ENCODE measurements at regions not wholly inside any gene's neighbourhood (a gene's known extent, or its start where the extent isn't known, plus 50 kb on each side); places are given as distances from the start of the nearest gene placed in this dataset.

DNA sequence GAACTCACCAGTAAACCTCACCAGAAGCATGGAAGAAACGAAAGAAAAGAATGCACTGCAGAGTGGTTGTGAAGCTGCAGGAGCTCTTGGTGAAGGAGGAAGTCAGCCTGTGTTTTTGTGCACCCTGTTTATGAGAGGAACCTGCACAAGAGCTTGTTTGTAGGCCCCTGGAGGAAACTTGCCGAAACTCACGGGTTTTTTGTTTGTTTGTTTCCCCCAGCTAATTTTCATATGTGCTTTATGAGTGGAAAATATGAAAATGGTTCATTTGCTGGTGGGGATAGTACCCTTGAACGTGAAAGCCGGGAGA is 222.7 kb downstream of the C16orf95 start:
- no peak overlapping the region for H2BK120ac ChIP-seq (ENCODE audit: low read depth, low read length)
- H4K8ac ChIP-seq (ENCODE audit: low read length): no peak overlapping the region
- H3K9ac ChIP-seq (ENCODE audit: low read length): no peak overlapping the region
- 75% methylated on average over 5 of the region's 5 CpGs for WGBS
- H3K18ac ChIP-seq (ENCODE audit: low read depth in 1 of 2, low read length in 2 of 2): no peak overlapping the region
- H2BK5ac ChIP-seq (ENCODE audit: low read depth, low read length, poor library complexity, severe bottlenecking): no peak overlapping the region
- no peak overlapping the region for H2BK15ac ChIP-seq (ENCODE audit: low read depth, poor library complexity, severe bottlenecking)
- no peak overlapping the region for H2AFZ ChIP-seq (ENCODE audit: low read depth, low read length)
- H3K27me3 ChIP-seq (ENCODE audit: control insufficient read depth in 1 of 2, insufficient read depth in 1 of 2, low read length in 2 of 2): peaks cover 57 to 66% of the 10 kb centered on the region in 2 experiments
- no peak overlapping the region for H3K23ac ChIP-seq (ENCODE audit: low read length in 2 of 2)
- no peak overlapping the region for H2AK5ac ChIP-seq (ENCODE audit: low read length, severe bottlenecking)
- H3K4me2 ChIP-seq (ENCODE audit: low read length, poor library complexity, severe bottlenecking): no peak overlapping the region
- H4K91ac ChIP-seq (ENCODE audit: low read length): no peak overlapping the region
- no peak overlapping the region for H3K27ac ChIP-seq (ENCODE audit: low read length, poor library complexity, severe bottlenecking)
- H2BK12ac ChIP-seq (ENCODE audit: low read length in 2 of 2): no peak overlapping the region
- no peak for DNase-seq
- no peaks in the 10 kb centered on the region for H3K79me1 ChIP-seq (replicated peaks; ENCODE audit: low read length, poor library complexity, severe bottlenecking)
- H3K4me1 ChIP-seq (ENCODE audit: control insufficient read depth, insufficient read depth, low read depth, low read length): no peaks in the 10 kb centered on the region
- H3K14ac ChIP-seq (ENCODE audit: low read length in 2 of 2): no peak overlapping the region
- H3K4ac ChIP-seq (ENCODE audit: low read depth in 1 of 2, low read length in 2 of 2): no peak overlapping the region
- no peak overlapping the region for H3K4me3 ChIP-seq (ENCODE audit: insufficient read depth in 1 of 2, low read depth in 1 of 2, low read length in 2 of 2)
- H3K36me3 ChIP-seq (ENCODE audit: control insufficient read depth in 1 of 2, insufficient read depth in 2 of 2, low read depth in 1 of 2, low read length in 2 of 2): no peaks in the 10 kb centered on the region
- H3K9me3 ChIP-seq (ENCODE audit: control insufficient read depth, low read length): no peaks in the 10 kb centered on the region

DNA sequence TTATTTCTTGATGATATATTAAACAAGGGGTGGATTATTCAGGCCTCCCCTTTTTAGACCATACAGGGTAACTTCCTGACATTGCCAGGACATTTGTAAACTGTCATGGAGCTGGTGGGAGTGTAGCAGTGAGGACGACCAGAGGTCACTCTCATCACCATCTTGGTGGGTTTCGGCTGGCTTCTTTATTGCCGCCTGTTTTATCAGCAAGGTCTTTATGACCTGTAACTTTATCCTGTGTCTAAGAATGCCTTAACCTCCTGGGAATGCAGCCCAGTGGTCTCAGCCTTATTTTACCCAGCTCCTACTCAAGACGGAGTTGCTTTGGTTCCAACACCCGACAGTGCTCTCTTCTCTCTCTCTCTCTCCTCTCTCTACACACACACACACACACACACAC is 221.9 kb downstream of the C16orf95 start:
- no peak overlapping the region for H4K8ac ChIP-seq (ENCODE audit: low read length)
- no peaks in the 10 kb centered on the region for H3K9me3 ChIP-seq (ENCODE audit: control insufficient read depth, low read length)
- H4K91ac ChIP-seq (ENCODE audit: low read length): no peak overlapping the region
- 59% methylated on average over 5 of the region's 5 CpGs for WGBS
- H3K4me3 ChIP-seq (ENCODE audit: insufficient read depth in 1 of 2, low read depth in 1 of 2, low read length in 2 of 2): no peak overlapping the region
- H3K14ac ChIP-seq (ENCODE audit: low read length in 2 of 2): no peak overlapping the region
- no peak overlapping the region for H3K4ac ChIP-seq (ENCODE audit: low read depth in 1 of 2, low read length in 2 of 2)
- no peak overlapping the region for H2AFZ ChIP-seq (ENCODE audit: low read depth, low read length)
- no peak overlapping the region for H2BK120ac ChIP-seq (ENCODE audit: low read depth, low read length)
- no peak overlapping the region for H2BK15ac ChIP-seq (ENCODE audit: low read depth, poor library complexity, severe bottlenecking)
- no peak overlapping the region for H2BK12ac ChIP-seq (ENCODE audit: low read length in 2 of 2)
- H3K36me3 ChIP-seq (ENCODE audit: control insufficient read depth in 1 of 2, insufficient read depth in 2 of 2, low read depth in 1 of 2, low read length in 2 of 2): no peaks in the 10 kb centered on the region
- H3K79me1 ChIP-seq (replicated peaks; ENCODE audit: low read length, poor library complexity, severe bottlenecking): no peaks in the 10 kb centered on the region
- no peak for DNase-seq
- no peak overlapping the region for H3K27ac ChIP-seq (ENCODE audit: low read length, poor library complexity, severe bottlenecking)
- H3K18ac ChIP-seq (ENCODE audit: low read depth in 1 of 2, low read length in 2 of 2): no peak overlapping the region
- peaks cover 64 to 69% of the 10 kb centered on the region in 2 experiments for H3K27me3 ChIP-seq (ENCODE audit: control insufficient read depth in 1 of 2, insufficient read depth in 1 of 2, low read length in 2 of 2)
- no peak overlapping the region for H2BK5ac ChIP-seq (ENCODE audit: low read depth, low read length, poor library complexity, severe bottlenecking)
- no peaks in the 10 kb centered on the region for H3K4me1 ChIP-seq (ENCODE audit: control insufficient read depth, insufficient read depth, low read depth, low read length)
- H3K9ac ChIP-seq (ENCODE audit: low read length): no peak overlapping the region
- H2AK5ac ChIP-seq (ENCODE audit: low read length, severe bottlenecking): no peak overlapping the region
- no peak overlapping the region for H3K4me2 ChIP-seq (ENCODE audit: low read length, poor library complexity, severe bottlenecking)
- no peak overlapping the region for H3K23ac ChIP-seq (ENCODE audit: low read length in 2 of 2)

DNA sequence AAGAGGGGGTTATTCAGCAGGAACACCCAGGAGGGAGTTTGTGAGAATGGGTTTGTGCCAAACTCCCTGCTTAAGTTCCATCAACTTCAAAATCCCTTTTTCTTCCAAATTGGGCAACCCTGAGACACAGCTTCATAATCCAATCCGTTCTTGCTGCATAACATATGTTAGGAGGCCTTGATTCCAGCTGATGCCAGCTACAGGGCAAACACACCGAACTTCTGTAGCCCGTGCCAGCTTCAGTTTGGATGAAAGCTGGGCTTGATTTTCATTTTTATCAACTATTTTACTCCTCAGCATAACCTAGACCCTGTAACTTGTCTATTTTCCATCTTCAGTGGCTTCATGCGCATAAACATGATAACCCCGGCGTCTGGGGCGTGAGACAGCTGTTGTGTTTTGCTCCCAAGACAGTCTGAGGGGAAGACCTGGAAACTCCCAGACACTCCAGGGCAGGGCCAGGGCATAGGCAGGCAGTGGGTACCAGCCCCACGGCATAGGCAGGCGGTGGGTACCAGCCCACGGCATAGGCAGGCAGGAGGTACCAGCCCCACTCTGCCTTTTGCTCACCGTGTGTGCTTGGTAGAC is 220.4 kb downstream of the C16orf95 start:
- H3K9ac ChIP-seq (ENCODE audit: low read length): no peak overlapping the region
- H2AFZ ChIP-seq (ENCODE audit: low read depth, low read length): no peak overlapping the region
- no peak overlapping the region for H2BK15ac ChIP-seq (ENCODE audit: low read depth, poor library complexity, severe bottlenecking)
- no peaks in the 10 kb centered on the region for H3K79me1 ChIP-seq (replicated peaks; ENCODE audit: low read length, poor library complexity, severe bottlenecking)
- H3K36me3 ChIP-seq (ENCODE audit: control insufficient read depth in 1 of 2, insufficient read depth in 2 of 2, low read depth in 1 of 2, low read length in 2 of 2): no peaks in the 10 kb centered on the region
- H3K14ac ChIP-seq (ENCODE audit: low read length in 2 of 2): no peak overlapping the region
- 90% methylated on average over 8 of the region's 11 CpGs for WGBS
- no peak overlapping the region for H4K91ac ChIP-seq (ENCODE audit: low read length)
- no peak for DNase-seq
- H3K23ac ChIP-seq (ENCODE audit: low read length in 2 of 2): no peak overlapping the region
- H3K4me1 ChIP-seq (ENCODE audit: control insufficient read depth, insufficient read depth, low read depth, low read length): no peaks in the 10 kb centered on the region
- peaks cover 69 to 72% of the 10 kb centered on the region in 2 experiments for H3K27me3 ChIP-seq (ENCODE audit: control insufficient read depth in 1 of 2, insufficient read depth in 1 of 2, low read length in 2 of 2)
- H2BK5ac ChIP-seq (ENCODE audit: low read depth, low read length, poor library complexity, severe bottlenecking): no peak overlapping the region
- no peak overlapping the region for H3K4me2 ChIP-seq (ENCODE audit: low read length, poor library complexity, severe bottlenecking)
- H4K8ac ChIP-seq (ENCODE audit: low read length): no peak overlapping the region
- H2AK5ac ChIP-seq (ENCODE audit: low read length, severe bottlenecking): no peak overlapping the region
- no peak overlapping the region for H3K18ac ChIP-seq (ENCODE audit: low read depth in 1 of 2, low read length in 2 of 2)
- no peak overlapping the region for H3K4ac ChIP-seq (ENCODE audit: low read depth in 1 of 2, low read length in 2 of 2)
- H2BK12ac ChIP-seq (ENCODE audit: low read length in 2 of 2): no peak overlapping the region
- H3K27ac ChIP-seq (ENCODE audit: low read length, poor library complexity, severe bottlenecking): no peak overlapping the region
- H2BK120ac ChIP-seq (ENCODE audit: low read depth, low read length): no peak overlapping the region
- no peaks in the 10 kb centered on the region for H3K9me3 ChIP-seq (ENCODE audit: control insufficient read depth, low read length)
- H3K4me3 ChIP-seq (ENCODE audit: insufficient read depth in 1 of 2, low read depth in 1 of 2, low read length in 2 of 2): no peak overlapping the region

DNA sequence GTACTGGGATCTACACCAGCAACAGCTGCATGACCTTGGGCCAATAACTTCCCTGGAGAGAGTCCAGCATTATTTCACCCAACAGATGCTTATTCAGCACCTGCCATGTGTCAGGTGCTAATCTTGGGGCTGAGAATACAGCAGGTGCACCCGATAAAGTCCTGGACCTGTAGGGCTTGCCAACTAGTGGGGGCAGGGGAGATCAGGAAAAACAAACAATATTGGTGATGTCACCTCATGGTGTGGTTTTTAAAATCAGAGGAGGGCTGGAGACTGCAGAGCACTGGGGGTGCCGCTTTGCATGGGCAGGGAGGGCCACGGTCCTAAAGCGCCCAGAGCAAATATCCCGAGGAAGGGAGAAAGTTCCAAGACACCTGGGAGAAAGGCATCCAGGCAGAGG is 218.8 kb downstream of the C16orf95 start:
- Histone ChIP-seq H2AFZ (ENCODE audit: low read depth, low read length) (no peak overlapping the region), H3K9ac (ENCODE audit: low read length) (no peak overlapping the region), H3K36me3 (ENCODE audit: control insufficient read depth in 1 of 2, insufficient read depth in 2 of 2, low read depth in 1 of 2, low read length in 2 of 2) (no peaks in the 10 kb centered on the region), H3K4me1 (ENCODE audit: control insufficient read depth, insufficient read depth, low read depth, low read length) (no peaks in the 10 kb centered on the region), H4K91ac (ENCODE audit: low read length) (no peak overlapping the region), H3K18ac (ENCODE audit: low read depth in 1 of 2, low read length in 2 of 2) (no peak overlapping the region), H2BK15ac (ENCODE audit: low read depth, poor library complexity, severe bottlenecking) (no peak overlapping the region), H2AK5ac (ENCODE audit: low read length, severe bottlenecking) (no peak overlapping the region), H3K27me3 (ENCODE audit: control insufficient read depth in 1 of 2, insufficient read depth in 1 of 2, low read length in 2 of 2) (peaks cover 62 to 64% of the 10 kb centered on the region in 2 experiments), H2BK12ac (ENCODE audit: low read length in 2 of 2) (no peak overlapping the region), H4K8ac (ENCODE audit: low read length) (no peak overlapping the region), H3K14ac (ENCODE audit: low read length in 2 of 2) (no peak overlapping the region), H2BK5ac (ENCODE audit: low read depth, low read length, poor library complexity, severe bottlenecking) (no peak overlapping the region), H3K9me3 (ENCODE audit: control insufficient read depth, low read length) (no peaks in the 10 kb centered on the region), H3K4ac (ENCODE audit: low read depth in 1 of 2, low read length in 2 of 2) (no peak overlapping the region), H2BK120ac (ENCODE audit: low read depth, low read length) (no peak overlapping the region), H3K23ac (ENCODE audit: low read length in 2 of 2) (no peak overlapping the region), H3K4me2 (ENCODE audit: low read length, poor library complexity, severe bottlenecking) (no peak overlapping the region), H3K4me3 (ENCODE audit: insufficient read depth in 1 of 2, low read depth in 1 of 2, low read length in 2 of 2) (no peak overlapping the region), H3K79me1 (replicated peaks; ENCODE audit: low read length, poor library complexity, severe bottlenecking) (no peaks in the 10 kb centered on the region), H3K27ac (ENCODE audit: low read length, poor library complexity, severe bottlenecking) (no peak overlapping the region)
- WGBS: 96% methylated on average over 5 of the region's 5 CpGs
- DNase-seq: no peak

All from mesenchymal stem cell (in vitro differentiated cells and primary cell).